NT2/D1 (cell line): ENCODE measurements at regions not wholly inside any gene's neighbourhood (a gene's known extent, or its start where the extent isn't known, plus 50 kb on each side); places are given as distances from the start of the nearest gene placed in this dataset.

Experiments used
- SUZ12 ChIP-seq: IDR thresholded peaks from 2 replicates; pipeline ENCODE4 v1.6.1; 2011; ENCODE audit not compliant: insufficient read length, insufficient read depth; ENCODE audit errors: extremely low read depth
- YY1 ChIP-seq: IDR thresholded peaks from 2 replicates; pipeline ENCODE4 v1.6.1; 2011; ENCODE audit not compliant: insufficient read length, insufficient read depth
- ZNF274 ChIP-seq: IDR thresholded peaks from 2 replicates; pipeline ENCODE4 v1.6.1; 2011; ENCODE audit warnings: mild to moderate bottlenecking, low read depth, low read length

- no peak for TF ChIP-seq SUZ12
- no peak for TF ChIP-seq YY1
- TF ChIP-seq ZNF274, result no peak
Observed at GRCh38 chr11:112665291-112665690, 295.9 kb upstream of the NCAM1 start.
